ENCODE measurements at regions not wholly inside any gene's neighbourhood (a gene's known extent, or its start where the extent isn't known, plus 50 kb on each side); places are given as distances from the start of the nearest gene placed in this dataset.
A peak's percentile ranks its signal among the peaks of the same experiment; 100 is the strongest.

DNA sequence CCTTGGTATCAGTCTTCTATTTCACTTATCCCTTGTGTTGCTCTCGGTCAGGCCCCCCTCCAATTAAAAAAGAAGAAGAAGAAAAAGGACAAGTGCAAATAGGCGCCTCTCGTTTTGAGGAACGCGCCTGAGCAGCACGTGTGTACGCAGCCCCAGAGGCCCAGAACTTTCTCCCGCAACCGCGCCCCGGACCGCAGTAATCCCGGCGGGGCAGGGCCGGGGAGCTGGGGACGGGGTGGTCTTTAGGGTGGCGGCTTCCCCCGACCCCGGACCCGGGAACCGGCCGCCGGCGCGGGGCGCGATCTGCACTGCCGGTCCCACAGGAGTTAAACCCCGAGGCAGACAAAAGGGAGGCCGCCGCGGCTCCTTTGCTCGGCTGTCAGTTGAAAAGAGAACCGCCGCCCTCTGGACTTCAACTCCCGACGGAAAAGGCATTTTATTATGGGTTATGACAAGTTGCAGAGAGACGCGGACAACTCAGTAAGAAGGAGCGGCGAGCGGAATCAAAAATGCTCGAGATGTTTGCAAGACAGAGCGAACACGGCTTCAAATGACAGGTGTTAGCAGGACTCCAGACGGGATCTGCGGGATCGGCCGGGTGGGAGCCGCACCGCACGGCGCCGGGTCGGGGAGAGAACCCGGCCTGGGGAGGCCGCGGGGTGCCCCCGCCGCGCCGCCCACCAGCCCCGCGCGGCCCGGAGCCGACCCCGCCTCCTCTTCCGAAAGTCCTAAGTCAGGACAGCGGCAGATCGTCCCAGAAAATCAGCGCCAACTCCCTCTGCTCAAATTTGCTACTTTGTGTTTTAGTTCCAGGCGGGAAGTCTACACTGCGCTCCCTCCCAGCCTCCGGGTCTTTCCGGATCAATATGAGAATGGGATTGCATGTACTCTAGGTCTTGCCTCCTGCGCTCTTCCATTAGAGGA is 79.0 kb downstream of the NR2F2 start:
- DNase-seq (ENCODE audit: low read depth in 2 of 2): peak; percentile 5 to 20

DNA sequence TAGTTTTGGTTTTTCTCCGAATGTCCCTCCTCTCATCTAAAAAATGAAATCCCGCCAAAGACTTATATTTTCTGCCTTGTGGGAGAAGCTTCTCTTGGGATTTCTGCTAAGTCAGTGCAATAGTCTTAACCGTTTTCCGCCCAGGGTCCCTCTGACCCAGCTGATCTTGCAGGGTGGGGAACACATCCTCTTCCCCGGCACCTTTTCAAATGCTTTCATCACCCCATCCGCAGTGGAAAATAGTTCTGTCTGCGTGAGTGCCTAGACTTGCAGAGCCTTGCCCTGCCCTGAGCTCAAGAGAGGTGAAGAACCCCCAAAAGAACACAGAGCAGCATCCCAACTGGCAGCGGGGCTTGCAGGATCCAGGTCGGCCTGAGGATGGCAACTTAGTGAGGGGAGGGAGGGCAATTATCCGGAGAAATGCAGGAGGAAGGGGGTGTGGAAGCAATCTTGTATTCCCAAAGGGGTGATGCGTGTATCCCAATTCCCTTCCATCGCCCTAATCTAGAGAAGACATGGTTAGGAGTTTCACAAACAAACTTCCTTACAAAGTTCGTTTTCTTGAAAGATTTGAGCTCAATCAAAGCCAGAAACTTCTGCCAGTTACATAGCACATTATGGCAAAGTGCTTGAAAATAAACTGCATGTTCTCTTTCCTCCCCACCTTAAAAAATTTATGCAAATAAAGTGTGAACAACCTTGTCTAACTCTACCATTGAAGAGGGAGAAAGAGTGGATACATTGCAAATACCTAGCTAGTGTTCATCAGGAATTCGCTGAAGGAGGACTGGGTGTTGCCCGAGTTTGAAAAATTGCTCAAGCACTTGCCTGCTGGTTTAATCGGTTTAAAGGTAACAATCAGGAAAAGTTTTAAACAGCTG is 79.9 kb downstream of the NR2F2 start:
- DNase-seq (ENCODE audit: low read depth in 2 of 2): no peak
- no peak overlapping the region for H3K4me3 ChIP-seq (replicated peaks in 1 of 2; ENCODE audit: low read depth in 2 of 2, low read length in 2 of 2)
- TF ChIP-seq, protein P1, sequence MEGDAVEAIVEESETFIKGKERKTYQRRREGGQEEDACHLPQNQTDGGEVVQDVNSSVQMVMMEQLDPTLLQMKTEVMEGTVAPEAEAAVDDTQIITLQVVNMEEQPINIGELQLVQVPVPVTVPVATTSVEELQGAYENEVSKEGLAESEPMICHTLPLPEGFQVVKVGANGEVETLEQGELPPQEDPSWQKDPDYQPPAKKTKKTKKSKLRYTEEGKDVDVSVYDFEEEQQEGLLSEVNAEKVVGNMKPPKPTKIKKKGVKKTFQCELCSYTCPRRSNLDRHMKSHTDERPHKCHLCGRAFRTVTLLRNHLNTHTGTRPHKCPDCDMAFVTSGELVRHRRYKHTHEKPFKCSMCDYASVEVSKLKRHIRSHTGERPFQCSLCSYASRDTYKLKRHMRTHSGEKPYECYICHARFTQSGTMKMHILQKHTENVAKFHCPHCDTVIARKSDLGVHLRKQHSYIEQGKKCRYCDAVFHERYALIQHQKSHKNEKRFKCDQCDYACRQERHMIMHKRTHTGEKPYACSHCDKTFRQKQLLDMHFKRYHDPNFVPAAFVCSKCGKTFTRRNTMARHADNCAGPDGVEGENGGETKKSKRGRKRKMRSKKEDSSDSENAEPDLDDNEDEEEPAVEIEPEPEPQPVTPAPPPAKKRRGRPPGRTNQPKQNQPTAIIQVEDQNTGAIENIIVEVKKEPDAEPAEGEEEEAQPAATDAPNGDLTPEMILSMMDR (IDR thresholded peaks at IDR 0.05; ENCODE audit: low read depth, low read length): no peak

More for the DNA sequence above, 79.0 kb downstream of the NR2F2 start:
- peak overlapping the region in 1 of 2 donors; percentile 27 for H3K4me3 ChIP-seq (replicated peaks in 1 of 2; ENCODE audit: low read depth in 2 of 2, low read length in 2 of 2)
- TF ChIP-seq, protein P1 (IDR thresholded peaks at IDR 0.05; ENCODE audit: low read depth, low read length): no peak

DNA sequence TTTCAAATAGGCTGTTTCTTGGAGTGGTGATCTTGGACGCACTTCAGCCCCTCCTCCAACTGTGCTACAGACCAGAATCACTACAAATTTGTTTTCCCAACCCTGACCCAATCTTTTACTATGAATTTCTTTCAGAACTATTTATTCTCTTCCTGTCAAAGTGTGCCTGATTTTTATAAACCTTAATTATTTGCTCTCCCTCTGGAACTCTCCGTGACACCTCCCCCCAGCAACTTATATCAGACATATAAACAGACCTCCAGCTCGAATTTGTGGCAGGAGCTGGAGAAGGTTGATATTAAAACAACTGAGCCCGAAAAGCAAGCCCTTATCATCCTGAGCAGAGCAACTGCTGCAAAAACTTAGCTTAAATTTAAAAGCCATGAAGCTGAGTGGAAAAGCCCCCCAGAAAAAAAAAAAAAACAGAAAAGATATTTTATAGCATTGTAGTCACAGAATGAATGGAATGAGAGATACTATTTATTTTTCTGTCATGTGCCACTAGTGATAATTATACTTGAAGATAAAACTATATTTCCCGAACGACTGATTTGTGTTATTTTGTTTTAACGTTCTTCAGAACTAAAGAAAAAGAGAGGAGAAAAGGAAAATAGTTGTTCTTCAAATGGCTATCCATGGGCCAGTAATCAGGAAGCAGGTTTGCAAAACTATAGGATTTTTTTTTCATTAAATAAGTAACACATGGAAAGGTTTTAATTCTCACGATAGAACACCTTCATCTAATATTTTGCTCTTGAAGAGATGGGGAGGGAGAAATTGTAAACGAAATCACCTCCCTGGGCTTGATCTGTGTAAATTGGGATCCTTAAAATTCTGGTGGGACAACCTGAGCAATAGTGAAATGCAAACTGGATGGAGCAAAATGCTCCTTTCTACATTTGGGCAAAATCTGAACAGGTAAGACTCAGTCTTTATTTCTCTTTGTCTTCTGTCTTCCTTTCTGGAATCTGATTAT is 80.8 kb downstream of the NR2F2 start:
- no peak for DNase-seq (ENCODE audit: low read depth in 2 of 2)
- H3K4me3 ChIP-seq (replicated peaks in 1 of 2; ENCODE audit: low read depth in 2 of 2, low read length in 2 of 2): no peak overlapping the region
- TF ChIP-seq, protein P1 (IDR thresholded peaks at IDR 0.05; ENCODE audit: low read depth, low read length): no peak

DNA sequence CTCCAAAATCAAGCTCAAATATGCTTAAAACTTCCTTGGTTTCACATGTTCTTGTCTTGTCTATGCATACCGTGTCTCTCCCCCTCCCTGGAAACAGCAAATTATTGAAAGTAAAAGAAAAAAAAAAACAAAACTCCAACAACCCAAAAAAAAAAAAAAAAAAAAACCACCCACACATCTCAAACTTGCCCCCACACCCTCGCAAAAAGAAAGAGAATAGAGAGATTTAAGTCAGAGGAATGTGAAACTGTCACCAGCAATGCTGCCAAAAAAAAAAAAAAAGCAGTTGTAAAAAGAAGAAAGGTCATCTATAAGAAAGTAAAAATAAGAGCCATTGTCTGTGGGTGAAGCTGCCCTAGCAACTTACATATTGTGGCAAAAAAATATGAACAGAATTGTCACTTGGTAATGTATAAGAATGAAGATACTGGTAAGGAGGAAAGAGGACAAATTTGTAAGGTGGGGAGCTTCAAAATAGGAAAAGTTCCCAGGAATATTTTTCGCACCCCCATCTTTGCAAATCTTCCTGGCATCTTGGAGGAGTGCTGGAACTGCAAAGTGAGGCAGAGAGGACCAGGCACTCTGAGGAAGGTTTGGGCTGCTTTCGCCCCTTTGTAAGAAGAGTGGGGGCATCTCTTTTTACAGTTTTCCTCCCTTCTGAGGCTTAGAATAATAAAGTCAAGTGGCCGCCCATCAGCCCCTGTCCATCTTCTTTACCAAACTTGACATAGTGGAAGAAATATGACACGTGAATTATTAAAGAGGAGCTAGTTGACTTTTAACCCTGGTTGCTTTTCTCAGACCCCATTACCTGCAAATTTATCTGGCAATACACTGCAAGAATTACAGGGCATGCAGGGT is 81.8 kb downstream of the NR2F2 start:
- TF ChIP-seq, protein P1 (IDR thresholded peaks at IDR 0.05; ENCODE audit: low read depth, low read length): no peak
- H3K4me3 ChIP-seq (replicated peaks in 1 of 2; ENCODE audit: low read depth in 2 of 2, low read length in 2 of 2): no peak overlapping the region
- no peak for DNase-seq (ENCODE audit: low read depth in 2 of 2)

DNA sequence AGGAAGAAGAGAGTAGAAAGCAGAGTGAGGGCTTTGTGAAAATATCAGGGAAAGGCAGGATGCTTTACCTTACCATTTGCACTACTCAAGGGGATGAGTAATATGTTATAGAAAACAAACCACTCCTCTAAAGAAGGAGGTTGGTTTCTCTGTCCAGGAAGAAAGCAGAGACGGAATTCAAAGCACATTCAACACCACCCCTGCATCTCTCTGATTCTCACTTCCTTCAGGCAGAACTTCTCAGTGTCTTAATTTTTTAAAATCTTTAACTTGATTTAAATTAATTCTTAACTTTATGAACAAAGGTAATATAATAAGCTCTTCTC is 82.4 kb downstream of the NR2F2 start:
- H3K4me3 ChIP-seq (replicated peaks in 1 of 2; ENCODE audit: low read depth in 2 of 2, low read length in 2 of 2): no peak overlapping the region
- no peak for DNase-seq (ENCODE audit: low read depth in 2 of 2)
- TF ChIP-seq, protein P1 (IDR thresholded peaks at IDR 0.05; ENCODE audit: low read depth, low read length): no peak

Measured in cardiac fibroblast (primary cell).